T-helper 1 cell (primary cell): ENCODE measurements at regions not wholly inside any gene's neighbourhood (a gene's known extent, or its start where the extent isn't known, plus 50 kb on each side); places are given as distances from the start of the nearest gene placed in this dataset.

Source experiments
- DNase-seq, 5 donors: peaks; one replicate each; pipeline ENCODE4 v3.0.0-alpha.2; 2012 to 2020

DNA sequence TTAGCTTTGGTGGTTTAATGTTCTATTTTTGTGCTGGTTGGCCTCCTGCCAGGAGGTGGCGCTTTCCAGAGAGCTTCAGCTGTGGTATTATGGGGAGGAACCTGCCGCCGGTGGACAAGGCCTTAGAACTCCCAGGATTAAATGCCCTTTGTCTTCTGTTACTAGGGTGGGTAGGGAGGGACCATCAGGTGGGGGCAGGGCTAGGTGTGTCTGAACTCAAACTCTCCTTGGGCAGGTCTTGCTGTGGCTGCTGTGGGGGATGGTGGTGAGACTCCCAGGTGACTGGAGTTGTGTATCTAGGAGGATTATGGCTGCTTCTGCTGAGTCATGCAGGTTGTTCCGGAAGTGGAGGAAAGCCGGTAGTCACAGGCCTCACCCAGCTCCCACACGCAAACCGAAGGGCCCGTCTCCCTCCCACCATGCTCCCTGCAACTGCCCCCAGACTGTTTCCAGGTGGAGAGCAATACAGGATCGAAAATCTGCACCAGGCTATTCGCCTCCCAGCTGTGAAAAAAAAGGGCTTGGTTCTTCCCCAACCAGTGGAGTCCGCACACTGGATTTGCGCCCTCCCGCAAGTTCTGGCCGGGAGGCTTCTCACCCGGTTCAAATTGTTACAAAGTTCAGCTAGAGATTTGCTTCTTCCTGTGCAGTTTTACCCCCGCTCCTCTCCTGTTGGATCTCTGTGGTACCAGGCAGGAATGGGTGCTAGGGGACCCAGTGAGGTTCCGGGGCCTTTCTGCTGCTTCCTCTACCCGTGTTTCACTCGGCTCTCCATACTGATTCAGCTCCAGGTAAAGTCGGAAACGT is 220.5 kb downstream of the CENPF start:
- DNase-seq: no peak

- DNase-seq: no peak
Measured at GRCh38 chr1:214824763-214825162, 221.8 kb downstream of the CENPF start.

- no peak for DNase-seq
Measured at GRCh38 chr1:214826619-214827018, 223.6 kb downstream of the CENPF start.

- no peak for DNase-seq
Measured at GRCh38 chr1:214827883-214828282, 224.9 kb downstream of the CENPF start.

GRCh38 chr1:214830941-214831340 is 227.9 kb downstream of the CENPF start:
- no peak for DNase-seq

GRCh38 chr1:214831956-214832355 is 229.0 kb downstream of the CENPF start:
- DNase-seq: no peak

DNA sequence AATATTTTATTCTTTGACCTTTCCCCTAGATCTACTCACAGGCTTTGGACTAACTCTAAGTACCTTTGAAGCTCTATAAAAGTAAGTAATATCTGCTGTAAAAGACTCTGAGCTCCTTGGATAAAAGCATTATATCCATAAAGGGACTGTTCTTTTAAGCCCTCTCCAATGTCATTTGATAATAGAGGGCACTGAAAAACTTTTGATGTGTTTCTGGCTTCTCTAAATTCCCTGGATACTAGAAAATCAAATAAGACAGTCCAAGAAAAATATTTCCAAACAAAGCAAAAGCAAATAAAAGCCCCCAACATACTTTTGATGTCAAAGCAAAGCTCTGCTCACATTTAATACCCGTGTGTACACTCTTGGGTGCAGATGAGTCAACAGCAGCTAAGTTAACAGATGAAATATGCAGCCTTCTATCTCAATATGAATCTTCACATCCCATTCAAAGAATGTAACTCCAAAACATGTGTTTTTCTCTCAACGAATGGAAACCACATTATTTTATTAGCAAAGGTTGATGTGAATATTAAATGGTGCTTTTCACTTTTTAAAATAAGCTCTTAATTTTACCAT is 230.3 kb downstream of the CENPF start:
- no peak for DNase-seq

- no peak for DNase-seq
Measured at GRCh38 chr1:214837376-214837775, 234.4 kb downstream of the CENPF start.

GRCh38 chr1:214838351-214838750 is 235.4 kb downstream of the CENPF start:
- DNase-seq: no peak

DNA sequence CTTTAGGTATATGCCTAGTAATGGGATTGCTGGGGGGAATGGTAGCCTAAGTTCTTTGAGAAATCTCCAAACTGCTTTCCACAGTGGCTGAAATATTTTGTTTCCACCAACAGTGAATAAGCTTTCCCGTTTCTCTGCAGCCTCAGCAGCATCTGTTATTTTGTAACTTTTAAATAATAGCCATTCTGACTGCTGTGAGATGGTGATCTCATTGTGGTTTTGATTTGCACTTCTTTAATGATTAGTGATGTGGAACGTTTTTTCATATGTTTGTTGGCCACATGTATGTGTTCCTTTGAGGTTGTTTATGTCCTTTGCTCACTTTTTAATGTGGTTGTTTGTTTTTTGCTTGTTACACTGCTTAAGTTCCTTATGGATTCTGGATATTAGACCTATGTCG is 237.4 kb downstream of the CENPF start:
- no peak for DNase-seq

- DNase-seq: no peak
Measured at GRCh38 chr1:214842856-214843255, 239.7 kb upstream of the KCNK2 start.

DNA sequence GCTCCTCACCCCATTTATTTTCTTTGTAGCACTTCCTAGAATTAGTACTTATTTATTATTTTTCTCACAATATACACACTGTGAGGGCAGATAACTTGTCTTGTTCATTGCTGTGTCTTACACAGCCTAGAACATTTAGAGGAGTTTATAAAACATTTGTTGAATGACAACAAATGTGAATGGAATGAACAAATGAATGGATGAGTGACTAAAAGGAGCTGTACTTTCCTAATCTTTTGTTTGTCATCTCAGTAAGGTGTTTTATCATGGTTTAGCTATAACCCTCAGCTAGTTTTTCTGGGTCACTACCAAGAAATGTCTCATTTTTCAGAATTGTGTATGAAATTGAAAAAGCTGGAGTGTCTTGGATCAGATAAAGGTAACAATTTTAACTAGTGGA is 239.3 kb upstream of the KCNK2 start:
- no peak for DNase-seq

DNA sequence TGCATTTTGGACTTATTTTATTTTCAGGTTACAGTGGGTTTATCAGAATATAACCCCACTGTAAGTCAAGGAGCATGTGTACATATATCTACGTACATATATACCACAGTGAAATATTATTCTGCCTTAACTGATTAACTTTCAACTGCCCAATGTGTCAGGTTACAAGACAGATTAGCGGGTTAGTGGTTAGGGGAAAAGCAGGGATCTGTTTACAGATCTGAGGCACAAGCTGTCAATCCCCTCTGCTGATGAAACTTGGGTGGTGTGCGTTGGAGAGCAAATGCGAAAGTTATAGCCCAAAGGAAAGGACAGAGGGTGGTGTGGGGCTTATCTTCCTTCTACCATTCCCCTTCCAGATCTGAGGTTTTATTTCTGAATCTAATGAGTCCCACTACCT is 238.2 kb upstream of the KCNK2 start:
- DNase-seq: no peak

DNA sequence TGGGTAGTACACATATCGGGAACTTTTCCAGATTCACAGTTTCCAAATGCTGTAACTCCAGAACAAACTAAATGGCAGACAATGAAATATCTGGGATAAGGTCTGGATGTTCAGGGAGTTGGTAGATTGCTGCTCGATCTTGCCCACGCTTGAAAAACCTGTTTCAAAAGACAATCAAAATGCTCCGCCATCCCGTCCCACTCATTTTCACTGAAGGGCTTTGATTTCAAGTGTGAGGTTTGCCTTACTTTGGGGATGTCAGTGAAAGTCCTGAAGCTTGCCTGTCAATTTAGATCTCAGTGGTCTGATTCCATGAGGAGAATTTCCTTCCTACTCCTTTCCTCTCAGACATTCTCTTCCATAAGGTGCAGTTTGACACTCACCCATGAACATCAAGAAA is 236.3 kb upstream of the KCNK2 start:
- no peak for DNase-seq

DNA sequence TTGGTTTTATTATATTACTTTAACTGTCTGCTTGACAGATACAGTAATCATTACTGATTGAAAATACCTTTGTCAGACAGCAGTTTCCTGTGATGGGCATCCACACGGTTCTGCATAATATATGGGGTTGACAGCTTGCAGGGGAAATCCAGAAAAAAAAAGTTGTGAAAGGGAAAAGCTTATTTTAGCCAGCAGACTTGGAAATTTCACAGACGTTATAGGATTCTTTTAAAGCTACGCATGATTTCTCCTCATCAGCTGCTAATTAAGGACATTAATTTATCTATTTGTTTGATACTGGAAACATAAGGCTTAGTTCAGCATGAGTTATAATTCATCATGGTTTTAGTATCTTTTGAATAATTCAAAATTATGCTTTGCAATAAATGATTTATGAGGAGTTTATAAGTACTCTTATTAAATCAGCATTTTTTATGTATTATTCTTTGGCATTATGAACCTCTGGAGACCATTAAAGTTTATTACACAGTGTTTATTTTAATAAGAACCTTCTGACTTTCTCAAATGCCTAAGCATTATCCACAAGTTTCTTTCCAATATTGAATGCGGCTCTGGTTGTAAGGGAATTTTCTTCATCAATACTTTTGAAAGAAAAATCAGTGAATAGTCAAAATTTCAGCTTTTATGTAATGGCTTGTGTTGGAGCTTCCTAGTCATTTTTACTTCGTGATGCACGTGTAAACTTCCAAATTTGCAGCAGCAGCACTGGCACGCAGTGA is 235.3 kb upstream of the KCNK2 start:
- no peak for DNase-seq

DNA sequence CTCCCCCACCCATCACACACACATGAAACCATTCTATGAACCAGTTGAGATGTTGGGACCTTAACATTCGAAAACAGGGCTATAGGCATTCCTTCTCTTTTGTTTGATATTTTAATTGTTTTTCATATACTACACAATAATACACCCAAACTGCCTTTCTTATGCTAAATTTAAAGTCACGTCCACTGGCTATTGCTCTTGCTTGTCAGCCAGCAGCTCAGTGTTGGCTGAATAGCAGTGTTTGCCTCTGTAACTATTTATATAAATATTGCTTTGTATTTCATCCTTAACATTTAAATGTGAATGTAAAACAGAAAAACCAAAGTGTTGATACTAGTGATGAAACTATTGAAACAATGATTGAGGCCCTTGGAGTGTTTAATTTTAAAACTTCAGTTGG is 234.4 kb upstream of the KCNK2 start:
- no peak for DNase-seq

DNA sequence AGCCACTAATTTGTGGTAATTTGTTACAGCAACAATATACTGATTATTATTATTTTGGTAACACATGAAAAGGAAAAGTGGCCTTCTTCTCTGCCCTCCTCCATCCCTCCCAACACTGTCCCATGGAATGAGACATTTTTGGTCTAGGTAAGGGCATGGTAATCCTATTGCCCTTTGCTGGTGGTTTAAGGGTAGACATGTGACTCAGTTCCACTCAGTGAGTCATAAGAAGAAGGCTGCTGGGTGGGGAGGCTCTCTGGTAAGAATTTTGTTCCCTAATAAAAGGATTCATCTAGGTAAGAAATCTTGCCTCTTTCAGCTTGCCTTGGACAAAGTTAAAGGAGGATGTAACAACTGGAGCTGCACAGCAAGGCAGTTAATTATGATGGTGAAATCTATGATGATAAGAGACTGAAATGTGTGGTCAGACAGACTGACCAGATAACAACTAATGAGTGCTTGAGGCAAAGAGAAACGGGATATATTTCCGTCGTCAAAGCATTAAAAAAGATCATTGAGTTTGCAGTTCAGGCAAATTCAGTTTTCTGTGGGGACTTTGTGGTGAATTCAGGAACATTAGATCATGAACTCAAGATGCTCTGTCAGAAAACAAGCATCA is 232.0 kb upstream of the KCNK2 start:
- no peak for DNase-seq

DNA sequence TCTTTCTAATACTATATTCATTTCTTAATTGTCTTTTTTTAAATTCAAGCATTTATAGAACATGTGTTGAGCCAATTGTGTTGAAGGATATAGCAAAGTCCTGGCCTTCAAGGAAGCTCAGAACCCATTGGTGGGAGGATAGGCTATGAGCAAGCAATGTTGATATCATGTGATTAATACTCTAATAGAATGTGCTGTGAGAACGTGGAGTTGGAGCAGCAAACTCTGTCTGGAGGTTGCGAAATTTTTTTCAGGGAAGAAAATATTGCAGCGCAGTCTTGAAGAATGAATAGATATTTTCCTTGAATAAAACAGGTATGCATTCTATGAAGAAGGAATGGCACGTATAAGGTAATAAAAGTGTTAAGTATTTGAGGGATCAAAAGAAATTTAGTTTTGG is 229.2 kb upstream of the KCNK2 start:
- no peak for DNase-seq

GRCh38 chr1:214854126-214854875 is 228.2 kb upstream of the KCNK2 start:
- no peak for DNase-seq

- DNase-seq: no peak
Measured at GRCh38 chr1:214856843-214857242, 225.7 kb upstream of the KCNK2 start.

DNA sequence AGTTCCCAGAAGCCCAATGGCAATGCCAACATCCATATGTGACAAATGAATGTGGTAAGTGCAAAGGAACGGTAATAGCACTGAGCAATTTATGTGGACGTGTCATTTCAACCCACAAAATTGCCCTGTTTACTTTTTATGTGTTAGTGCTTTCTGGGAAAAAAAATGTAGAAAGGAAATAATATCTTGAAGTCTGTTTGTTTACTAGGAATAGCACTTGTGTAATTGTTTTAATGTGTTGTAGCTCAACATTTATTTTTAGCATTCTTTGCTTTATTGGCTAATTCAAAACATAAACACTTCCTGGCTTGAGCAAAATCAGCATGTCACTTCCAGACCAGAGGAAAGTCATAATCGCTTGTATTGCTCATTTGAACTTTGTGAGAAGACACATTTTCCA is 224.8 kb upstream of the KCNK2 start:
- no peak for DNase-seq

GRCh38 chr1:214859647-214860046 is 222.9 kb upstream of the KCNK2 start:
- DNase-seq: no peak

GRCh38 chr1:214861615-214862014 is 220.9 kb upstream of the KCNK2 start:
- DNase-seq: no peak
